ENCODE measurements at regions not wholly inside any gene's neighbourhood (a gene's known extent, or its start where the extent isn't known, plus 50 kb on each side); places are given as distances from the start of the nearest gene placed in this dataset.

DNA sequence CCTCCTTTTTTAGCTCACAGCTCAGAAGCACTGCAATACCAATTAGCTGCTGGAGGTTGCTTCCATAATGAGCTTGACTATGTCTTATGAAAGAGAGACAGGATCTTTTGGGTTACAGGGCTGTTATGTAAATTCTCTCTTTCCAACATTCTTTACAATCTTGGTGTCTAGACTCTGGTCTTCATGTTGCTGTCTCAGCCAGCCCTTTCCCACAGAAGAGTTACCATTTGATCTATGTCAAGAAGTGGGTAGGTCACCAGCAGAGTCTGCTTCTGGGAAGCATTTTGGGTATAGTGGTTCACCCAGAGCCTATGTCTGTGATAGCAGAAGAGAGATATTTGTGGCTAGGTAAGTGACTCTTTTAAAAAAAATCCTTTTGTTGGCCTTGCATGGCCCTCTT is 234.5 kb downstream of the SATB1 start:
- TF ChIP-seq, protein P1, sequence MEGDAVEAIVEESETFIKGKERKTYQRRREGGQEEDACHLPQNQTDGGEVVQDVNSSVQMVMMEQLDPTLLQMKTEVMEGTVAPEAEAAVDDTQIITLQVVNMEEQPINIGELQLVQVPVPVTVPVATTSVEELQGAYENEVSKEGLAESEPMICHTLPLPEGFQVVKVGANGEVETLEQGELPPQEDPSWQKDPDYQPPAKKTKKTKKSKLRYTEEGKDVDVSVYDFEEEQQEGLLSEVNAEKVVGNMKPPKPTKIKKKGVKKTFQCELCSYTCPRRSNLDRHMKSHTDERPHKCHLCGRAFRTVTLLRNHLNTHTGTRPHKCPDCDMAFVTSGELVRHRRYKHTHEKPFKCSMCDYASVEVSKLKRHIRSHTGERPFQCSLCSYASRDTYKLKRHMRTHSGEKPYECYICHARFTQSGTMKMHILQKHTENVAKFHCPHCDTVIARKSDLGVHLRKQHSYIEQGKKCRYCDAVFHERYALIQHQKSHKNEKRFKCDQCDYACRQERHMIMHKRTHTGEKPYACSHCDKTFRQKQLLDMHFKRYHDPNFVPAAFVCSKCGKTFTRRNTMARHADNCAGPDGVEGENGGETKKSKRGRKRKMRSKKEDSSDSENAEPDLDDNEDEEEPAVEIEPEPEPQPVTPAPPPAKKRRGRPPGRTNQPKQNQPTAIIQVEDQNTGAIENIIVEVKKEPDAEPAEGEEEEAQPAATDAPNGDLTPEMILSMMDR (conservative IDR thresholded peaks at IDR 0.05 in 1 of 2, IDR thresholded peaks at IDR 0.05 in 1 of 2; ENCODE audit: extremely low read depth in 1 of 2, insufficient read depth in 1 of 2, low read depth in 1 of 2, low read length in 2 of 2) = no peak
- no peak for TF ChIP-seq EZH2 (IDR thresholded peaks at IDR 0.05; ENCODE audit: borderline replicate concordance, low read length)
